ENCODE measurements at regions not wholly inside any gene's neighbourhood (a gene's known extent, or its start where the extent isn't known, plus 50 kb on each side); places are given as distances from the start of the nearest gene placed in this dataset.

- TF ChIP-seq CTCF (IDR thresholded peaks at IDR 0.05) (no peak), POLR2AphosphoS5 (IDR thresholded peaks at IDR 0.05; ENCODE audit: low read depth, low read length) (no peak), REST (IDR thresholded peaks at IDR 0.05; ENCODE audit: insufficient read depth in 1 of 2, low read depth in 2 of 2, low read length in 1 of 2) (no peak), TCF7L2 (IDR thresholded peaks at IDR 0.05; ENCODE audit: low read depth, low read length) (no peak)
Measured at GRCh38 chr6:84432619-84433018, 205.2 kb upstream of the CEP162 start.
